ENCODE measurements at regions not wholly inside any gene's neighbourhood (a gene's known extent, or its start where the extent isn't known, plus 50 kb on each side); places are given as distances from the start of the nearest gene placed in this dataset.

GRCh38 chr12:124622764-124623163, 55.4 kb upstream of the NCOR2 start:
- Histone ChIP-seq H3K27me3 (ENCODE audit: control insufficient read depth, insufficient read depth, low read length) (no peaks in the 10 kb centered on the region), H3K4me1 (ENCODE audit: control insufficient read depth, insufficient read depth, low read length) (peaks cover 23% of the 10 kb centered on the region), H3K27ac (ENCODE audit: low read depth, low read length) (no peak overlapping the region), H3K4me3 (ENCODE audit: low read length) (no peak overlapping the region), H3K9ac (ENCODE audit: low read length) (no peak overlapping the region), H3K36me3 (ENCODE audit: control insufficient read depth, insufficient read depth, low read length) (no peaks in the 10 kb centered on the region)

DNA sequence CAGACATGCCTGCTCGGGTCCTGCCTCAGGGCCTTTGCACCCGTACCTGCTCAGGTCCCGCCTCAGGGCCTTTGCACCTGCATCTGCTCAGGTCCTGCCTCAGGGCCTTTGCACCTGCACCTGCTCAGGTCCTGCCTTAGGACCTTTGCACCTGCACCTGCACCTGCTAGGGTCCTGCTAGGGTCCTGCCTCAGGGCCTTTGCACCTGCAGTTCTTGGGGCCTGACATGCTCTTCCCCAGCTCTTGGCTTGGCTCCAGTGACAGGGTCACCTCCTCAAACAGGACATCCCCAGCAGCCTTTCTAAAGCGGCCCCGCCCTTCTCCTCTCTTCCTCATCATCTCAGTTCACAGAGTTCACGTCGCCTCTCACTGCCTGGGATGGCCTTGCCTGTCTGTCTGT, 54.9 kb upstream of the NCOR2 start:
- Histone ChIP-seq H3K27ac (ENCODE audit: low read depth, low read length) (no peak overlapping the region), H3K9ac (ENCODE audit: low read length) (no peak overlapping the region), H3K4me3 (ENCODE audit: low read length) (no peak overlapping the region), H3K36me3 (ENCODE audit: control insufficient read depth, insufficient read depth, low read length) (no peaks in the 10 kb centered on the region), H3K27me3 (ENCODE audit: control insufficient read depth, insufficient read depth, low read length) (no peaks in the 10 kb centered on the region), H3K4me1 (ENCODE audit: control insufficient read depth, insufficient read depth, low read length) (peaks cover 23% of the 10 kb centered on the region)

- Histone ChIP-seq H3K4me1 (ENCODE audit: control insufficient read depth, insufficient read depth, low read length) (peaks cover 21% of the 10 kb centered on the region), H3K27ac (ENCODE audit: low read depth, low read length) (peak overlapping the region; percentile 93), H3K9ac (ENCODE audit: low read length) (no peak overlapping the region), H3K36me3 (ENCODE audit: control insufficient read depth, insufficient read depth, low read length) (no peaks in the 10 kb centered on the region), H3K27me3 (ENCODE audit: control insufficient read depth, insufficient read depth, low read length) (no peaks in the 10 kb centered on the region), H3K4me3 (ENCODE audit: low read length) (no peak overlapping the region)
These were observed 53.9 kb upstream of the NCOR2 start for GRCh38 chr12:124621296-124621660.

GRCh38 chr12:124620606-124621295, 53.3 kb upstream of the NCOR2 start:
- Histone ChIP-seq H3K36me3 (ENCODE audit: control insufficient read depth, insufficient read depth, low read length) (no peaks in the 10 kb centered on the region), H3K9ac (ENCODE audit: low read length) (no peak overlapping the region), H3K4me3 (ENCODE audit: low read length) (no peak overlapping the region), H3K27ac (ENCODE audit: low read depth, low read length) (peak overlapping the region; percentile 93), H3K4me1 (ENCODE audit: control insufficient read depth, insufficient read depth, low read length) (peaks cover 16% of the 10 kb centered on the region), H3K27me3 (ENCODE audit: control insufficient read depth, insufficient read depth, low read length) (no peaks in the 10 kb centered on the region)

- H3K36me3 ChIP-seq (ENCODE audit: control insufficient read depth, insufficient read depth, low read length): no peaks in the 10 kb centered on the region
- H3K4me1 ChIP-seq (ENCODE audit: control insufficient read depth, insufficient read depth, low read length): peaks cover 14% of the 10 kb centered on the region
- H3K4me3 ChIP-seq (ENCODE audit: low read length): no peak overlapping the region
- no peaks in the 10 kb centered on the region for H3K27me3 ChIP-seq (ENCODE audit: control insufficient read depth, insufficient read depth, low read length)
- H3K9ac ChIP-seq (ENCODE audit: low read length): no peak overlapping the region
- no peak overlapping the region for H3K27ac ChIP-seq (ENCODE audit: low read depth, low read length)
These were observed 51.0 kb upstream of the NCOR2 start for GRCh38 chr12:124618291-124618902.

GRCh38 chr12:124617615-124618014, 50.2 kb upstream of the NCOR2 start:
- Histone ChIP-seq H3K9ac (ENCODE audit: low read length) (no peak overlapping the region), H3K4me1 (ENCODE audit: control insufficient read depth, insufficient read depth, low read length) (peaks cover 14% of the 10 kb centered on the region), H3K27me3 (ENCODE audit: control insufficient read depth, insufficient read depth, low read length) (no peaks in the 10 kb centered on the region), H3K36me3 (ENCODE audit: control insufficient read depth, insufficient read depth, low read length) (no peaks in the 10 kb centered on the region), H3K4me3 (ENCODE audit: low read length) (no peak overlapping the region), H3K27ac (ENCODE audit: low read depth, low read length) (no peak overlapping the region)
